NCI-H1694 treated with DMSO at 0.1 percent for 48 hours (cell line): ENCODE measurements at regions not wholly inside any gene's neighbourhood (a gene's known extent, or its start where the extent isn't known, plus 50 kb on each side); places are given as distances from the start of the nearest gene placed in this dataset.
"Not testable (repeated sequence)": the region's sequence is repeated elsewhere in the genome, so short reads cannot be mapped to it uniquely, and the experiment has no call there.

Source experiments
- DNase-seq: peaks from one replicate; lab custom pipeline; 2025; lab: John Stamatoyannopoulos, UW

GRCh38 chr9:118651511-118651910 is 717.7 kb downstream of the BRINP1 start:
- no peak for DNase-seq

- DNase-seq, result no peak
Observed at GRCh38 chr9:118652258-118652657, 717.0 kb downstream of the BRINP1 start.

- no peak for DNase-seq
Observed at GRCh38 chr9:118652912-118653311, 716.3 kb downstream of the BRINP1 start.

GRCh38 chr9:118659011-118659410 is 710.2 kb downstream of the BRINP1 start:
- no peak for DNase-seq

GRCh38 chr9:118665226-118665919 is 703.9 kb downstream of the BRINP1 start:
- DNase-seq, result no peak

- no peak for DNase-seq
Observed at GRCh38 chr9:118670011-118670953, 699.0 kb downstream of the BRINP1 start.

GRCh38 chr9:118674942-118675341 is 694.3 kb downstream of the BRINP1 start:
- no peak for DNase-seq

- not testable (repeated sequence) for DNase-seq
Observed at GRCh38 chr9:118677936-118678653, 691.1 kb downstream of the BRINP1 start.

GRCh38 chr9:118686959-118687358 is 682.3 kb downstream of the BRINP1 start:
- no peak for DNase-seq

GRCh38 chr9:118689280-118689679 is 680.0 kb downstream of the BRINP1 start:
- DNase-seq, result no peak

GRCh38 chr9:118692613-118693012 is 676.6 kb downstream of the BRINP1 start:
- DNase-seq, result no peak

GRCh38 chr9:118693645-118694044 is 675.6 kb downstream of the BRINP1 start:
- DNase-seq, result no peak

- not testable (repeated sequence) for DNase-seq
Observed at GRCh38 chr9:118695249-118695648, 674.0 kb downstream of the BRINP1 start.

GRCh38 chr9:118701985-118702384 is 667.2 kb downstream of the BRINP1 start:
- DNase-seq, result no peak

GRCh38 chr9:118711843-118712242 is 657.4 kb downstream of the BRINP1 start:
- no peak for DNase-seq

- no peak for DNase-seq
Observed at GRCh38 chr9:118721276-118721675, 648.0 kb downstream of the BRINP1 start.

GRCh38 chr9:118721923-118722322 is 647.3 kb downstream of the BRINP1 start:
- no peak for DNase-seq

- no peak for DNase-seq
Observed at GRCh38 chr9:118729981-118730380, 639.3 kb downstream of the BRINP1 start.

GRCh38 chr9:118732998-118733397 is 636.2 kb downstream of the BRINP1 start:
- no peak for DNase-seq

GRCh38 chr9:118734696-118735095 is 634.5 kb downstream of the BRINP1 start:
- no peak for DNase-seq

- no peak for DNase-seq
Observed at GRCh38 chr9:118736406-118736805, 632.8 kb downstream of the BRINP1 start.

- DNase-seq, result no peak
Observed at GRCh38 chr9:118751077-118751847, 618.0 kb downstream of the BRINP1 start.
